Stimulated activated CD8-positive, alpha-beta memory T cell treated with anti-CD3 and anti-CD28 coated beads, Interleukin-12 subunit alpha, Interleukin-12 subunit beta, amount 100 ng/mL, for 4 hours (primary cell): ENCODE measurements at regions not wholly inside any gene's neighbourhood (a gene's known extent, or its start where the extent isn't known, plus 50 kb on each side); places are given as distances from the start of the nearest gene placed in this dataset.

Experiments used
- DNase-seq: peaks from one replicate; pipeline ENCODE4 v3.0.0-alpha.2; 2020; ENCODE audit warnings: low read depth

DNA sequence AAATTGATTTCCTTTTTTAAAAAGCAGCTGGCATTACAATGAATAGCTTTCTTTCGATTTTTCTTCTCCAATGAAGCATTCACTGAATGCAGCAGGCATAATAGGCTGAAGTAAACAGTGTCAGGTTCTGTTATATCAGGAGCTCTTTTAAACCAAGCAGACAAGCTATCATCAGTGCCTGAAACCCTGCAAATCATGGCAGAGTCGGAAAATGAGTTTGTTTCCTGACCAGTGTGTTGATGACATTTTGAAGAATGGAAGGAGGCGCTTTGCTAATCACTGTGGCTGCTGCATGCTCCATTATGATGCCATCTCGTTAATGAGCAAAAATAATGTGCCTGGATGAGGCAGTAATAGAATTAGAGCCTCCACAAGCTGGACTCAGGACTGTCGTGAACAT lies 284.5 kb downstream of the ZNF608 start:
- no peak for DNase-seq

DNA sequence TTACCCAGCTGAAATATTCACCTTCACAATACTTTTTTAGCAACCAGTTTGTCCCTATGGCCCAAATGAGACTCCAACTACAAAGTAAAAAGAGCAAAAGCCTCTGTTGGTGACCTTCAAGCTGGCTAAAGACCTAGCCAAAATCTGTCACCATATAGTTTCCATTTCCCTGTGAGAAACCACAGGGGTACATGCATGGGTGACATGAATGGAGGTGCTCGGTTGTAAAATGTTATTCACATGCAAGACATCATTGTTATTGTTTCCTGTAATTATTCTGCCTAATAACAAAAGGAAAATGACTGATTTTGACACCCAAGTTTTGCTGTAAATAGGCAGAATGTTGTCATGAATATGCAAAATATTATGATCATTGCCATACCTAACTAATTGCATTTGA lies 285.3 kb downstream of the ZNF608 start:
- DNase-seq, result no peak

DNA sequence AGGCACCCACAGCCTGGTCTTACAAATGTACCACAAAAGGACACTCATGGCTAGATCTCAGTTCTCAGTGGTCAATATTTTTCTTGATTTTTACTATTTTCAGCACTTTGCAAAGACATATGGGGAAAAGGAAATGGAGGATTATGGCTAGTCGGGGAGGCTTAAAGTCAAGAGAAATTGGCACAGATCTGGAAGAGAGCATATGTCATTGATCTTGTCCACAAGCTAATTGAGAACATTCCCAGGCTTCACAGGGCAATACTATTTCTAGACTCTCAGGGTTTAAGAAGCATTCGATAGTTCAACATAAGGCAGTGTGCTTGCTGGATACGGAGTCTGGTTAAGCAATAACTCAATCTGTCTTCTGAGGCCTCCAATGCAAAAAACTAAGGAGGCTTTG lies 285.8 kb downstream of the ZNF608 start:
- DNase-seq, result no peak

DNA sequence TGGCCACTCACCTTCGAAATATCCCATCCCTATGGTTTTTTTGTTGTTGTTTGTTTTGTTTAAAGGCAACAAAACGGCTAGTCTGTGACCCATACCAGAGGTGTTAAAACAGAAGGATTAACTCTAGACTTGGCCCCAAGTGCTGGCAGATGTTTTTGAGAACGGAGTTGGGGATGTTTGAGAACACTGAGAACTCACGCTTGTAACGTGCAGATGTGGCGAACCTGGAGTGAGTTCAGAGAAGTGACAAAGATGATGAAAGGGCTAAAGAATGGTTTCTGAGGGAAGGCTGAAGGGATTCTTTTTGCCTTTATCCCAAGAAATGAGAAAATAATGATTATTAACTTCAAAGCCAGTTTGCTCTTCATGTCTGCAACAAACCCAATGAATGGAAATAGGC lies 286.5 kb downstream of the ZNF608 start:
- DNase-seq, result no peak

DNA sequence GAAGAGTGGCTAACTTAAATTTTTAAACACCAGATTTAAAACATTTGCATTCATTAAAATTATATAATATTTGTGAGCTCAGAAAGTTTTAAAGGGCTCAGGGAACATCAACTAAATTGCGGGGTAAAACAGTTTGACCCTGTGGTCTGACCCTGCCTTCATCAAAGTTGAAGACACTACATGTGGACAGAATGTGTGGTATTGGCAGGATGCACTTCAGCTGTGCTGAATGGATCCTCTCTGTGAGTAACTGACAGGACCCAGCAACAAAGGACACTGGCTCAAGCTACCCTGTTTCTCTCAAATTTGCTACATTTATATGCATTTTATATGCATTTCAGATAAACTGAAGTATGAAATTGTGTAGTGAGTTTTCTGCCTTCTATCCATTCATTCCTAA lies 288.5 kb downstream of the ZNF608 start:
- no peak for DNase-seq

DNA sequence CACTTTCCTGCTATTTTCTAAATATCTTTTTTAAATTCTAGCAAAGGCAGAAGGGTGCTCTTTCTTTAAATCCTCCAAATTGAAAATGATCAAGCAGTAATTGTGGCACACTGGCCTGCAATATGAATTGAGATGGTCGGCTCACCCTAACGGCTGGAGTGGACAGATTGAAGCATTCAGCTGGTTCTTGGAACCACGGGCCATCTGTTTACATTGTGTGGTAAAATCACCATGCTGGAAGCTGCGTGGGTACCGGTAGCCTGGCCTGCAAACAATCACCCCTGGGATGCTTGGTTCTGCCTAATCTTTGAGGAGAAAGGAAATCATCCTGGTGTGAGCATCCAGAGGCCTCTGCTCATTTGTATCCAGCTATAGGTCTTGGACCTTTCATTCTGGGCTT lies 289.3 kb downstream of the ZNF608 start:
- no peak for DNase-seq

DNA sequence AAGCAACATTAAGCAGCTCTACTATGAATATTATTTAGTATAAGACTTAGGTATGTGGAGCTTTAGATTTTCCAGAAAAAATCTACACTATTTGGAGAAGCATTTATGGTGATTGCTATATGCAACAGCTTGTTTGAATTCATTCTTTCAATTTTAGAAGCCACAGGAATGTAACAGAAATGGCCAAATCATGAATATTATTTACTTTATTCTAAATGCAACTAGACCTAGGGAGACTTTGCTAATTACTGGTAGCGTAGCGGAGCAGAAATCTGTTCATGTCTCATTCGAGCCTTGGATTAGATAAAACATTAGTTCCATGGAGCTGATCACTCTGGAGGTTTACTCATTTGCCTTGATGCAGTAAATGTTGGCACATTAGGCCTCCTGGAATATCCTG lies 290.2 kb downstream of the ZNF608 start:
- no peak for DNase-seq

DNA sequence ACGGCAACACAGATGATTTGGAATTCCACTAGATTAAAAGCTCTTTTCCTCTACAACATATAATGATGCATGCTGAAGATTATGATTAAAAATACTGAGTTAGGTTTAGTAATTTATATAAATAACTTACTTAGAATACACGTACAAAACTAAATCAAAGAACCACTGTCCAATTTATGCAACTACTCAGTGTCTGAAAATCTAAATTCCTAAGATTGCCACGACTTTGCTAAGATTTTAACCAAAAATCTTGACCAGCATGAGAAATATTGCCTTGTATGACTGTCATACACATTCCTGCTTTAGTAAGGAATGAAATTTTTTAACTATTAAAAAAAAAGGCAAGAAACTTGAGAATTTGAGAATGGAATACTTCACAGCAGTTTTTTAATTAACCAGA lies 292.4 kb downstream of the ZNF608 start:
- DNase-seq, result no peak

DNA sequence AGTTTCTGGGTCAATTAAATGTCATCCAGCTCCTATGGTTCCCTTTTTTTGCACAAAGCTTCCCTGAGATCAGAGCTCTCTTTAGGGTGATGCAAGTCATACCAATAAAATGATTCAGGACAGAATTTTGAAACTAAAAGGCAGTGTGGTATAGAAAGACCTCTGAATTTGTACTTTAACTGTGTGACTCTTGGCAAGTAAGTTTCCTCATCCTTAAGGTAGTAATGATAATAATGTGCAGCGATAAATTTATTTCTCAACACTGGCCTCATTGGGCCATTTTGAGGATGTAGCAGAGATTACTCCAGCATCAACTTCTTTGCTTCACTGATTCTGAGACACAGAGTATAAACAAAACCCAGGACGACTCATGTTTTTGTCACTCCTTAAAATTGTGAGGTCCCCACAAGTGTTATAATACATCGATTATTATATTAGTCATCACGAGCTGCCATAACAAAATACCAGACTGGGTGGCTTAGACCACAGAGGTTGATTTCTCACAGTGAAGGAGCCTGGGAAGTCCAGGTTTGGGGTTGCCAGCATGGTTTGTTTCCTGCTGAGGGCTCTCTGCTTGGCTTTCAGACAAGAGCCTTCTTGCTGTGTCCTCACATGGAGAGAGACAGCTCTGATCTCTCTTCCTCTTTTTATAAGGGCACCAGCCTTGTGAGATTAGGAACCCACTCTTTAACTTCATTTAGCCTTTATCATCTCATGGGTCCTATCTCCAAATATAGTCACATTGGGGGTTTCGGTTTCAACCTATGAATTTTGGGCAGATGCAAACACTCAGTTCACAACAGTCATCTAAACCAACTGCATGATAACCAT lies 293.0 kb downstream of the ZNF608 start:
- no peak for DNase-seq

DNA sequence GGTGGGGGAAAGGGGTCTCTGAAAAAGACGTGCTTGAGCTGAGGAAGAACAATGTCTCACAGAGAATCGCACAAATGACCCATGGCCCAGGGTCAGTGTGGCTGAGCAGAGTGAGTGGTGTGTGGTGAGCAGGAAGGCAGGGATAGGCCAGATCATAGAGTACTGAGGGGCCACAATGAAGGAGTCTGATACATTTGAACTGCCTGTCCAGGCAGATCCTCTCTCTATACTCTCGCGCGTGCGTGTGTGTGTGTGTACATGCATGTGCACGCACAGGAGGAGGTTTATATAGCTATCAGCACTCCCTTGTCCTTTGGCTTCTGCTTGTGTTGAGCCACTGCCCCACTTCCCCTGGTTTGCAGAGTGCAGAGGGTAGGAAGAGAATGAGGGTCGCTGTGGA lies 294.0 kb downstream of the ZNF608 start:
- no peak for DNase-seq

DNA sequence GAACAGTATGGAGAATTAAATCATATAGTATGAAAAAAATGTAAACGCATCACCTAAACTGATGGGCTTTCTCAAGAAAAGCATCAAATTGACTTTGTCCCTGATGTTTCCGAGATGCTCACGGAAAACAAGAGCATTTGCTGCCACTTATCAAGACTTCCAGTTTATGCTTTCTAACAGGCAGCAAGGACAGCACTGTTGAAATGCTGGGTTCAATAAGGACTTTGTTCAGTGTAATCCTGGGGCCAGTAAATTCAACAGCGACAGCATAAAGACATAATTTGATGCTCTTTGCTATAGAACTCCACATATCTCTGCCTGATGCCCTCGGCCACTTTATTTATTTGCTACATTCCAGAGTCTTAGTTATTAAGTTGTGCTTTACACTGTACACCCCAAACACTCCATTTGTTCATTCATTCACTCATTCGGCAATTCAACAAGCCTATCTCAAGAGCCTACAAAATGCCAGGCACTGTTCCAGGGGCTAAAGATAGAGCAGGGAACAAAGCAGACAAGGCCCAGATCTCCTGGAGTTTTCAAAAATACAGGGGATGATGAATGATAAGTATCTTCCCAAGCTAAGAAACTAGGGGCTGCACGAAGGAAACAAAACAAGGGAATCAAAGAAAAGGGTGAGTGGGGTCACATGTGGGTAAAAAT lies 294.6 kb downstream of the ZNF608 start:
- DNase-seq, result no peak

DNA sequence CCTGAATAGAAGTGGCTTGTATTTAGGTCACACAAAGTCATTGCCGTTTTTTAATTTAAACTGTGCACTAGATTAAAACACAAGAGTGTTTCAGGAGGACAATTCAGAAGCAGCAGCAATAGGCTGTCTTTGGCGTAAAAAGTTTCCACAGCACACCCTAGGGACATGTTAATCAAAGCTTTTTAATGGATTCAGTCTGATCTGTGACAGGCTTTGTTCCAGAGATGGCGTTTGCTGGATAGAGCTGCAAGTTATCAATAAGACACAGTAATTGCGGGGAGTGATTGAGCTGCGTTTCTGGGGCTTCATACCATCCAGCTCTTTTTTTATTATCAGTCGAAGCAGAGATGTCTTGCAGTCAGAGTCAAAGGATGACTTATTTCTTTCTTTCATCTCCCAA lies 300.3 kb downstream of the ZNF608 start:
- no peak for DNase-seq

DNA sequence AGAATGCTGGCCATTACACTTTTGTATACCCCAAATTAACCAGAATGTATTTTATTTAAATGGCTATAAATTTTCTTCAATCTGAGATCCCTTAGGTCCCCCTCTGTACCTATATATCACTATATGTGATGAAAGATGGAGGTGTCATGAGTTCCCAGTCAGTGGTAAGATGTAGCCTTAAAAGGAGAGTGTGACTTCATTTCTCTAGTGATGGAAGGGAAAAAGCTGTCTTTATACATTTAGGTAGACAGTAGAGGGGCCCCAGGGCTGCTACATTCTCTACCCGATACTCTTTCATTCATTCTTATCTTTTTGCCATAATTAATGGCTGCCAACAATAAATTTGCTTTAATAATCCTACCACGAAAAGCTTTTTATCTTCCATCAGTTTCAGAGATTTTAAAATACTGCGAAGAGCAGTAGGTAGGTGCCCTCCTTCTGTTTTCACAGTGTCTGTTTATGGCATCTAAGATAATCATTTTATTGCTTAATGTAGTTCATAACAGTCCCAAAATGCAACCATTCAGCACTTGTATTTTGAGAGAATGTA lies 301.3 kb downstream of the ZNF608 start:
- no peak for DNase-seq

DNA sequence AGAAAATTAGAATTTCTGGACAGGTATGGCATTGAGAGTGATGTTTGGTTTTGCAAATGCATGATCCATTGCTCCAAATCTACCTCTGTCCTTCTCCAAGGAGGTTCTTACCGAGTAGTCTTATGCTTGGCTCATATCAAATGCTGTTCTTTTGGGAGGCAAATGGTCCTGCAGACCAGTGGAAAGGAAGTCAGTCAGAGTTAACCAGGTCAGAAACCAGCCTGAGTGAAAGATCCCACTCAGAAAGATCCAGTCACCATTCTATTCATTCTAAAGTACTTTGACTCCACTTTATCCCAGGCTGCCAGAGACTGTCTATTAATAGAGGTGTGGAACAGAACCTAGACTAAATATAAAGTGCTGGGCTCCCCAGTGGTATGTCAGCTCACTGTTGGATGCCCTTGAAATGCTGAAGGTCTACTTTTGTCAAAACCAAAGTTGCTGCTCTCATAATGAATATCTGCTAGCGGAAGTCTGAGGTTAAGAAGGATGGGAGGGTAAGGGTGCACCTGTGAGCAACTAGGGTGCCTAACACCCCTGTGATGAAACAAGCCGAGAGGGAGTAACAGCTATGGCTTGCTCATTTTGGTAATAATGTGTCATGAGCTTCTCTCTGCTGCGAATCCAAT lies 302.2 kb downstream of the ZNF608 start:
- no peak for DNase-seq

DNA sequence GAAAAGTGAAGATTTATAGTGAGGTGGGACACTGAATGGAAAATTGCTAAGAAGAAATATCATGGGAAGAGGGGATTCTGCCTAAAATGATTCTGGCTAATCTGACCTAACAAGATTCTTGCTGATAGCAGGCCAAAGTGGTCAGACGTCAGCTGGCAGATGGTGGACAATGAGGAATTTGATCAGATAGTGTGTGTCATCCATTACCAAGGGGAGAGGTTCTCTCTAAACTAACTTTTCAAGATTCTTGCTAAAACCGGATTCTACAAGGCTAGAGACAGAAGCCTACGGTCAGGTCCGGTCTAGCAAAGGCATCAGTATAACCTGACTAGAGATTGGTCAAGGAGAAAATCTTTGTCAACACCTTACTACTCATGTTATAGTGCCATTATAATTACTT lies 306.0 kb downstream of the ZNF608 start:
- no peak for DNase-seq

DNA sequence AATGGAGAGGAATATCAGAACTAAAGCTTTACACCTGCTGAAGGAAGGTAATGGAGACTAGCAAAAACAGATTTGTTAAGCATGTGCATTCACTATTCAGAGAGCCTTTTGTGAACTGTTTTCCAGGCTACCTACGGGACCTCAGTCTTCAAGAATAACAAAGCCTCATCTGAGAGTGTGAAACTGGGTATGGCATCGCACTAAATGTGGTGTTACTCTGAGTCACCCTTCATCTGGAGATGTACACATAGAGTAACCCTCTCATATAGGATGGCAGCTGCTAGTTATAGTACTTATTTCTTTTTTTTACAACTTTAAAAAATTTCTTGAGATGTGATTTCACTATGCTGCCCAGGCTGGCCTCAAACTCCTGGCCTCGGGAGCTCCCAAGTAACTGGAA lies 306.8 kb downstream of the ZNF608 start:
- no peak for DNase-seq

DNA sequence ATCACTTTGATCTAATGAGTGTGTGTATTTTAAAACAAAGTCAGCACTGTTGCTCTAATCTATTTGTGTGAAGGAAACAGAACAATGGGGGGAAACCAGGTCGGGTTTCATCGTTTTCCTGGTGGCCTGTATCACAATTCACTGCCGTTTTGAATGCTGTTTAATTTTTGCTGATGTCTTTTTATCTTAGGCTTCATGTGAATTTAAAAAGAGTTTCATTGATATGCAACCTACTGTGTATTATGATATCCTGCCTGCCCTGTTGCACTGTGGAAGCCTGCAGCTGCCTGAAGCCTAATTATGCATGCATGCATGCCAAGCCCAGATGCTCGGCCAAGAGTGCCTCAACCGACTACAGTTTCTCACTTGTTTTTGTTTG lies 307.5 kb downstream of the ZNF608 start:
- DNase-seq, result no peak

DNA sequence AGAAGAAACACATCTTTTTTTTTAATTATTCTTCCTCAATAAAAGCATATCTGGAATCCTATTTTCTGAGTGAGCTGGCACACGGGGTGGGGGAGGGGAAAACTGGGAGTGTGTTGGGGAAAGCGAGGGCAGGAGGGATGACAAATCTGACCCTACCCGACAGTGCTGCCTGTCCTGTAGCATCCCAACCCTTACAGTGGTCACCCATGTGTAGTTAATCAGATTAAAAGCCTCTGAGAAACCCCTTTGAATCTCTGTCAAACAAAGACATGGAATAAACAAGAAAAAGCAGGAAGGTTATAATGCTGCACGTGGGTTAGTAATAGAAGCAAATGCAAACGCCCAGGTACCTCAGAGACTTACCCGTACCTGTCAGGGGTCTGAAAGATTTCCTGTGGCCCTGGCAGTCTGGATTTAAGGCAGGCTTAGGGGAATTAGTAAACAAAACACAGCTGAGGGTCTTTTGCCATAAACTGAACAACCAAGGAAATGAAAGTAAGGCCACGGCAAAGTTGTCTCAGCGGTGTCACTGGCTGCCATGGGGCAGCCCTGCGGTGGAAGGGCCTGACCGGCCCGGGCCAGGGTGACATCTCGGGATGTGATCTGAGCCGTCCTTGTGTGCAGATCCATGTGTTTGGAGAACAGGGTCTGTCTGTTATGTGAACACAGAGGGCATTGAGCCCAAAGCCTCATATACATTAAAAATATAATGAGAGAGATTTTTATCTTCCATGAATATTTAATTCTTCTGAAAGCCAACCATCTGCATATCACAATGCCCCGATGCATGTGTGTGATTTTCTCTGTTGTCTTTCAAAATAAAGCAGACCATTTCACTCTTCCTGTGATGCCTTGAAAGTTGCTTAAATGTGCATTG lies 308.2 kb downstream of the ZNF608 start:
- DNase-seq, result no peak

DNA sequence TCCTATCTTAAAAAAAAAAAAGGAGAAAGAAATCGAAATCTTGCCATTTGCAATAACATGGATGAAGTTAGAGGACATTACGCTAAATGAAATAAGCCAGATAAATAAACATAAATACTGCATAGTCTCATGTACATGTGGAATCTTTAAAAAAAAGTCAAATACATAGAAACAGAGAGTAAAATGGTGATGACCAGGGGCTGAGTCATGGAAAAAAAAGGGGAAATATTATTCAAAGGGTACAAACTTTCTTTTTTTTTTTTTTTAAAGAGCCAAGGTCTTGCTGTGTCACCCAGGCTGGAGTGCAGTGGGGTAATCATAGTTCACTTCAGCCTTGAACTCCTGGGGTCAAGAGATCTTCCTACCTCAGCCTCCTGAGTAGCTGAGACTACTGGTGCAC lies 310.1 kb downstream of the ZNF608 start:
- DNase-seq, result no peak

DNA sequence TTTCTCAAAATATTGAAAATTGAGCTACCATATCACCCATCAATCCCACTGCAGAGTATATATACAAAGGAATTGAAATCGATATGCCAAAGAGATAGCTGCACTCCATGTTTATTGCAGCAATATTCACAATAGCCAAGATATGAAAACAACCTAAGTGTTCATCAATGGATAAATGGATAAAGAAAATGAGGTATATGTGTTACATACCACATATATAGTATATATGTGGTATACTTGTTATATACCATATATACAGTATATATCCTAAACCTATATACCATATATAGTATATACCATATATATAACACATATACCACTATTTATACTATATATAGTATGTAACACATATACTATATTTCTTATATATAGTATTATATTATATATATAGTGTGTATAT lies 313.3 kb downstream of the ZNF608 start:
- no peak for DNase-seq

DNA sequence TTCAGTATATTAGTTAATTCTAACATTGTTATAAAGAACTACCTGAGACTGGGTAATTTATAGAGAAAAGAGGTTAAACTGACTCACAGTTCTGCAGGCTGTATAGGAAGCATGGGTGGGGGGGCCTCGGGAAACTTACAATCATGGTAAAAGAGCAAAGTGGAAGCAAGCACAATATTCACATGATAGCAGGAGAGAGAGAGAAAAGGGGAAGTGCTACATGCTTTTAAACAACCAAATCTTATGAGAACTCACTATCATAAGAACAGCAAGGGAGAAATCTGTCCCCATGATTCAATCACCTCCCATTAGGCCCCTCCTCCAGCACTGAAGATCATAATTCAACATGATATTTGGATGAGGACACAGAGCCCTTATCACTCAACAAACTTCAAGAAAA lies 324.9 kb downstream of the ZNF608 start:
- DNase-seq, result no peak

DNA sequence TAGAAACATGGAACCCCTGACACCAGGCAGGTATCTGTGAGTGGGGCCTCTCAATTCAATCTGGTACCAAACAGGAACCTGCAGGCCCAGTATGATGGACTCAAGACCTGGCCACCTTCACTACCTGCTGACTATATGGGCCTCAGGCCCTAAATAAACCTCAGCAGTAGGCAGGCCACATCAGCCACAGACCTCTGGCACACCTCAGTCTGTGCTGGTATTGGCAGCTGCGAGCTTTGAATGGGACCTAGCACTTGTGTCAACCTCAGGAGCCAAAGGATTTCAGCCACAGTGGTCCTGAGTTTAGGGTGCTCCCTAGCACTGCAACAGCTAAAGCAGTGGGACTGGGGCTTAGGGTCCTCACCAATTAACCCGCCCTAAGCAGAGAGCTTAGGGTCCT lies 325.5 kb downstream of the ZNF608 start:
- DNase-seq, result no peak
